OCI-LY1 (cell line): ENCODE measurements at regions not wholly inside any gene's neighbourhood (a gene's known extent, or its start where the extent isn't known, plus 50 kb on each side); places are given as distances from the start of the nearest gene placed in this dataset.

Experiments used
- CTCF ChIP-seq: fragments of 200-600 bp; sonication (generic), shearing (Covaris generic); IDR thresholded peaks from 2 replicates; pipeline ENCODE4 v1.5.1; 2017; ENCODE audit warnings: mild to moderate bottlenecking, antibody characterized with exemption, low read length, moderate library complexity, mixed read lengths
- EZH2 ChIP-seq: fragments of 200-600 bp; sonication (generic), shearing (Covaris generic); IDR thresholded peaks from 2 replicates; pipeline ENCODE4 v1.8.0; 2017; ENCODE audit warnings: borderline replicate concordance, mixed run types, mild to moderate bottlenecking, antibody characterized with exemption, low read length, moderate library complexity, mixed read lengths

GRCh38 chr4:174138616-174139015, 144.9 kb downstream of the FBXO8 start:
- TF ChIP-seq CTCF (no peak), EZH2 (no peak)
